Inflammatory macrophage treated with lipopolysaccharide for 4 hours (primary cell): ENCODE measurements at regions not wholly inside any gene's neighbourhood (a gene's known extent, or its start where the extent isn't known, plus 50 kb on each side); places are given as distances from the start of the nearest gene placed in this dataset.

Experiments used
- DNase-seq: peaks from one replicate; pipeline ENCODE4 v3.0.0-alpha.2; 2020

- DNase-seq, result no peak
These were observed 61.4 kb upstream of the BARHL2 start for GRCh38 chr1:90778486-90778885.

GRCh38 chr1:90773812-90774211 is 56.7 kb upstream of the BARHL2 start:
- no peak for DNase-seq

GRCh38 chr1:90768826-90769225 is 51.7 kb upstream of the BARHL2 start:
- no peak for DNase-seq

GRCh38 chr1:90768098-90768497 is 51.0 kb upstream of the BARHL2 start:
- DNase-seq, result no peak
